ENCODE measurements at regions not wholly inside any gene's neighbourhood (a gene's known extent, or its start where the extent isn't known, plus 50 kb on each side); places are given as distances from the start of the nearest gene placed in this dataset.

GRCh38 chr12:92063641-92064040 is 82.0 kb downstream of the BTG1 start:
- Histone ChIP-seq H2AFZ (ENCODE audit: low read depth, low read length, severe bottlenecking) (no peak overlapping the region), H3K9me3 (ENCODE audit: insufficient read depth, low read length) (no peaks in the 10 kb centered on the region), H3K4me3 (ENCODE audit: insufficient read depth, low read length, poor library complexity, severe bottlenecking) (no peak overlapping the region), H3K27me3 (ENCODE audit: low read length) (no peaks in the 10 kb centered on the region), H3K36me3 (ENCODE audit: low read length) (no peaks in the 10 kb centered on the region), H3K9me2 (replicated peaks; ENCODE audit: insufficient read depth, low read length) (no peaks in the 10 kb centered on the region), H3K79me2 (ENCODE audit: insufficient read depth, low read length) (no peaks in the 10 kb centered on the region), H3K4me2 (ENCODE audit: low read depth, low read length, poor library complexity, severe bottlenecking) (no peak overlapping the region), H3K9ac (ENCODE audit: low read length) (no peak overlapping the region), H3K27ac (ENCODE audit: low read depth, low read length) (no peak overlapping the region), H4K20me1 (ENCODE audit: low read depth, low read length) (no peaks in the 10 kb centered on the region), H3F3A (ENCODE audit: insufficient read depth) (no peaks in the 10 kb centered on the region)
- TF ChIP-seq EZH2phosphoT487 (conservative IDR thresholded peaks at IDR 0.05; ENCODE audit: low read length) = no peak
- TF ChIP-seq CTCF (IDR thresholded peaks at IDR 0.05; ENCODE audit: insufficient read depth, low read length, poor library complexity, severe bottlenecking) = no peak

- no peaks in the 10 kb centered on the region for H3K27me3 ChIP-seq (ENCODE audit: low read length)
- H4K20me1 ChIP-seq (ENCODE audit: low read depth, low read length) = no peaks in the 10 kb centered on the region
- H3K9me3 ChIP-seq (ENCODE audit: insufficient read depth, low read length) = no peaks in the 10 kb centered on the region
- no peaks in the 10 kb centered on the region for H3K79me2 ChIP-seq (ENCODE audit: insufficient read depth, low read length)
- no peak for TF ChIP-seq CTCF (IDR thresholded peaks at IDR 0.05; ENCODE audit: insufficient read depth, low read length, poor library complexity, severe bottlenecking)
- TF ChIP-seq EZH2phosphoT487 (conservative IDR thresholded peaks at IDR 0.05; ENCODE audit: low read length) = no peak
- H3K4me3 ChIP-seq (ENCODE audit: insufficient read depth, low read length, poor library complexity, severe bottlenecking) = no peak overlapping the region
- no peaks in the 10 kb centered on the region for H3K36me3 ChIP-seq (ENCODE audit: low read length)
- H3F3A ChIP-seq (ENCODE audit: insufficient read depth) = no peaks in the 10 kb centered on the region
- no peaks in the 10 kb centered on the region for H3K9me2 ChIP-seq (replicated peaks; ENCODE audit: insufficient read depth, low read length)
- no peak overlapping the region for H3K4me2 ChIP-seq (ENCODE audit: low read depth, low read length, poor library complexity, severe bottlenecking)
- no peak overlapping the region for H2AFZ ChIP-seq (ENCODE audit: low read depth, low read length, severe bottlenecking)
- no peak overlapping the region for H3K9ac ChIP-seq (ENCODE audit: low read length)
- no peak overlapping the region for H3K27ac ChIP-seq (ENCODE audit: low read depth, low read length)
Measured at GRCh38 chr12:92062539-92063493, 82.8 kb downstream of the BTG1 start.

DNA sequence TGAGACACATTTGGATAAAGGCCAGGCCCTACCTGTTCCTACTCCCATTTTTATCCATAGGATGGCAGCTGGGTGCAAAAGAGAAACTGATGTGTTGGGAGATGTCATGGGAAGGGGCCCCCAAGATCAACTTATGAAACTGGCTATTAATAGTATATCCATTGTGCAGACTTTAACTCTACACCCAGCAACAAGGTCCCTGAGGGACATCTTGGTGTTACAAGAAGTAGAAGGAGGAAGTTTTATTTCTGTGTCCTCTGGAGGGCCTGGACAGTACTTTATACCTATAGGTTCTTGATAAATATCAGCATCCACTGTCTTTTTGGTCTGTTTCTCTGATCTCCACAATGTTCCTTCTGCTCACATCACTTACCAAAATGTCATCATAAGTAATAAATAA is 84.6 kb downstream of the BTG1 start:
- no peaks in the 10 kb centered on the region for H3K79me2 ChIP-seq (ENCODE audit: insufficient read depth, low read length)
- no peaks in the 10 kb centered on the region for H3K9me2 ChIP-seq (replicated peaks; ENCODE audit: insufficient read depth, low read length)
- no peaks in the 10 kb centered on the region for H4K20me1 ChIP-seq (ENCODE audit: low read depth, low read length)
- TF ChIP-seq EZH2phosphoT487 (conservative IDR thresholded peaks at IDR 0.05; ENCODE audit: low read length) (no peak), CTCF (IDR thresholded peaks at IDR 0.05; ENCODE audit: insufficient read depth, low read length, poor library complexity, severe bottlenecking) (no peak)
- no peaks in the 10 kb centered on the region for H3F3A ChIP-seq (ENCODE audit: insufficient read depth)
- H3K4me2 ChIP-seq (ENCODE audit: low read depth, low read length, poor library complexity, severe bottlenecking) = no peak overlapping the region
- no peak overlapping the region for H2AFZ ChIP-seq (ENCODE audit: low read depth, low read length, severe bottlenecking)
- no peaks in the 10 kb centered on the region for H3K36me3 ChIP-seq (ENCODE audit: low read length)
- no peak overlapping the region for H3K4me3 ChIP-seq (ENCODE audit: insufficient read depth, low read length, poor library complexity, severe bottlenecking)
- H3K27ac ChIP-seq (ENCODE audit: low read depth, low read length) = no peak overlapping the region
- H3K27me3 ChIP-seq (ENCODE audit: low read length) = no peaks in the 10 kb centered on the region
- no peak overlapping the region for H3K9ac ChIP-seq (ENCODE audit: low read length)
- H3K9me3 ChIP-seq (ENCODE audit: insufficient read depth, low read length) = no peaks in the 10 kb centered on the region

All from SU-DHL-6 (cell line).